SK-N-SH (cell line): ENCODE measurements at regions not wholly inside any gene's neighbourhood (a gene's known extent, or its start where the extent isn't known, plus 50 kb on each side); places are given as distances from the start of the nearest gene placed in this dataset.

ENCODE experiments used
- CTCF ChIA-PET: fragments of 300-600, 350-600 bp; formaldehyde crosslinking; extraction: SDS; loops from one replicate; lab custom pipeline; 2021; lab: Yijun Ruan, JAX
- POLR2A ChIA-PET: fragments of 350-600 bp; sonication (Branson Sonifier 250); formaldehyde crosslinking; extraction: SDS; loops from one replicate; lab custom pipeline; 2020; ENCODE audit warnings: antibody characterized with exemption, inconsistent platforms; lab: Yijun Ruan, JAX
- DNase-seq: peaks from one replicate; pipeline ENCODE4 v3.0.0; 2012
- H2AFZ ChIP-seq: fragments of 200-600 bp; sonication (generic); 2 replicates; pipeline ENCODE4 v1.8.1; 2016; ENCODE audit warnings: antibody characterized with exemption, mild to moderate bottlenecking, low read depth
- H3F3A ChIP-seq: fragments of 200-600 bp; sonication (generic); replicated peaks from 2 replicates; pipeline ENCODE3; 2016; ENCODE audit warnings: antibody characterized with exemption, mild to moderate bottlenecking; ENCODE audit not compliant: insufficient read depth
- H3K27ac ChIP-seq, 2 experiments: fragments of 200-500 bp in 1 of 2; fragments of 200-600 bp in 1 of 2; sonication (Bioruptor generic) in 1 of 2; sonication (generic), shearing (Covaris generic) in 1 of 2; 2 replicates each; pipeline versions ENCODE4 v1.5.1 to v1.6.1; 2014 to 2016; ENCODE audit warnings: low read depth in 2 of 2, inconsistent platforms in 1 of 2, low read length in 1 of 2, mild to moderate bottlenecking in 1 of 2, mixed read lengths in 1 of 2
- H3K27me3 ChIP-seq: fragments of 200-600 bp; sonication (generic), shearing (Covaris generic); 2 replicates; pipeline ENCODE4 v1.6.1; 2016; ENCODE audit warnings: mixed run types; ENCODE audit not compliant: insufficient read depth
- H3K36me3 ChIP-seq, 2 experiments: fragments of 200-500 bp in 1 of 2; fragments of 200-600 bp in 1 of 2; sonication (Bioruptor generic) in 1 of 2; sonication (generic) in 1 of 2; replicated peaks in 1 of 2; 2 replicates each; pipeline versions ENCODE3 to v1.5.1; 2014 to 2016; ENCODE audit warnings: low read length in 1 of 2, mild to moderate bottlenecking in 1 of 2; ENCODE audit not compliant: insufficient read depth in 2 of 2, control insufficient read depth in 1 of 2
- H3K4me1 ChIP-seq, 2 experiments: fragments of 200-500 bp in 1 of 2; fragments of 200-600 bp in 1 of 2; sonication (Bioruptor generic) in 1 of 2; sonication (generic), shearing (Covaris generic) in 1 of 2; 2 replicates each; pipeline versions ENCODE4 v1.5.1 to v1.6.1; 2014 to 2016; ENCODE audit warnings: low read depth in 1 of 2, low read length in 1 of 2, mixed run types in 1 of 2; ENCODE audit not compliant: insufficient read depth in 2 of 2, control insufficient read depth in 1 of 2
- H3K4me2 ChIP-seq: fragments of 200-600 bp; sonication (generic), shearing (Covaris generic); 2 replicates; pipeline ENCODE4 v1.6.1; 2017; ENCODE audit warnings: mixed run types
- H3K4me3 ChIP-seq, 2 experiments: fragments of 200-500 bp in 1 of 2; fragments of 200-600 bp in 1 of 2; sonication (Bioruptor generic) in 1 of 2; sonication (generic), shearing (Covaris generic) in 1 of 2; 2 replicates each; pipeline versions ENCODE4 v1.5.1 to v1.8.1; 2014 to 2016; ENCODE audit warnings: low read depth in 2 of 2, inconsistent platforms in 1 of 2, low read length in 1 of 2, mild to moderate bottlenecking in 1 of 2, mixed read lengths in 1 of 2, moderate library complexity in 1 of 2
- H3K79me2 ChIP-seq: fragments of 200-600 bp; sonication (generic); 2 replicates; pipeline ENCODE4 v1.8.1; 2017; ENCODE audit warnings: mild to moderate bottlenecking; ENCODE audit not compliant: insufficient read depth
- H3K9ac ChIP-seq: fragments of 200-600 bp; sonication (generic); 2 replicates; pipeline ENCODE4 v1.6.1; 2017; ENCODE audit warnings: mixed run types
- H3K9me2 ChIP-seq: fragments of 200-600 bp; sonication (generic); 2 replicates; pipeline ENCODE4 v1.6.1; 2017; ENCODE audit warnings: mixed run types
- H3K9me3 ChIP-seq: fragments of 200-600 bp; sonication (generic); 2 replicates; pipeline ENCODE4 v1.6.1; 2017; ENCODE audit warnings: mixed run types, mild to moderate bottlenecking, moderate library complexity
- H4K20me1 ChIP-seq: fragments of 200-600 bp; sonication (generic); 2 replicates; pipeline ENCODE4 v1.6.1; 2017; ENCODE audit warnings: mild to moderate bottlenecking, mixed run types; ENCODE audit not compliant: insufficient read depth
- CHD2 ChIP-seq: fragments of 150-350 bp; IDR thresholded peaks from 2 replicates; pipeline ENCODE4 v1.6.1; 2018; ENCODE audit warnings: low read length; ENCODE audit not compliant: partially characterized antibody
- ELF1 ChIP-seq: IDR thresholded peaks from 2 replicates; pipeline ENCODE4 v1.4.0; 2012
- EP300 ChIP-seq, 2 experiments: IDR thresholded peaks; 2 replicates each; pipeline versions ENCODE4 v1.4.0 to v1.6.1; 2012; ENCODE audit warnings: borderline replicate concordance in 1 of 2, low read depth in 1 of 2, low read length in 1 of 2
- FOSL2 ChIP-seq: IDR thresholded peaks from 2 replicates; pipeline ENCODE4 v1.4.0; 2012; ENCODE audit warnings: low read depth, mild to moderate bottlenecking, moderate library complexity, borderline replicate concordance
- FOXJ3 ChIP-seq: sonication (generic); formaldehyde crosslinking; IDR thresholded peaks from 2 replicates; pipeline ENCODE4 v1.5.1; 2020; ENCODE audit warnings: mild to moderate bottlenecking, missing genetic modification reagents
- FOXM1 ChIP-seq: IDR thresholded peaks from 2 replicates; pipeline ENCODE4 v1.4.0; 2012; ENCODE audit warnings: low read depth, mild to moderate bottlenecking
- GATA2 ChIP-seq: sonication (generic); formaldehyde crosslinking; IDR thresholded peaks from 2 replicates; pipeline ENCODE4 v1.5.0; 2020; ENCODE audit warnings: mild to moderate bottlenecking, missing genetic modification reagents
- MEF2A ChIP-seq: IDR thresholded peaks from 2 replicates; pipeline ENCODE4 v1.4.0; 2012; ENCODE audit warnings: low read depth, borderline replicate concordance
- MXI1 ChIP-seq: IDR thresholded peaks from 2 replicates; pipeline ENCODE4 v1.6.1; 2012; ENCODE audit warnings: mild to moderate bottlenecking, low read depth, low read length, improper control_type of control experiment
- NFIC ChIP-seq: IDR thresholded peaks from 2 replicates; pipeline ENCODE4 v1.4.0; 2012; ENCODE audit warnings: borderline replicate concordance
- NRF1 ChIP-seq: IDR thresholded peaks from 2 replicates; pipeline ENCODE4 v1.6.1; 2012; ENCODE audit warnings: low read depth, mild to moderate bottlenecking, low read length
- POLR2AphosphoS5 ChIP-seq: IDR thresholded peaks from 2 replicates; pipeline ENCODE4 v1.6.1; 2012; ENCODE audit warnings: low read depth, low read length
- TAF1 ChIP-seq: IDR thresholded peaks from 2 replicates; pipeline ENCODE4 v1.6.1; 2012; ENCODE audit warnings: low read depth, mild to moderate bottlenecking, low read length, moderate library complexity, borderline replicate concordance
- TCF12 ChIP-seq: IDR thresholded peaks from 2 replicates; pipeline ENCODE4 v1.4.0; 2012
- WGBS: methylation state at CpG from one replicate; pipeline ENCODE4 v1.1.6; 2017; ENCODE audit warnings: low lambda C conversion rate; 5-methylcytosine and 5-hydroxymethylcytosine counted together
- TF ChIP-seq, protein P1 (sequence below): IDR thresholded peaks from 2 replicates; pipeline ENCODE4 v1.4.0; 2012; ENCODE audit warnings: low read depth
- TF ChIP-seq, protein P2 (sequence below): fragments of 150-350 bp; IDR thresholded peaks from 2 replicates; pipeline ENCODE4 v1.6.1; 2016; ENCODE audit warnings: mild to moderate bottlenecking, low read depth, low read length
- TF ChIP-seq, protein P3 (sequence below): fragments of 150-350 bp; IDR thresholded peaks from 2 replicates; pipeline ENCODE4 v1.6.1; 2017; ENCODE audit warnings: antibody characterized with exemption, low read length, low read depth, borderline replicate concordance
- TF ChIP-seq, protein P4 (sequence below): IDR thresholded peaks from 2 replicates; pipeline ENCODE4 v1.4.0; 2012; ENCODE audit warnings: low read depth, borderline replicate concordance
- TF ChIP-seq, protein P5 (sequence below): IDR thresholded peaks from 2 replicates; pipeline ENCODE4 v1.6.1; 2012; ENCODE audit warnings: mild to moderate bottlenecking, low read depth, low read length, moderate library complexity
- TF ChIP-seq, protein P6 (sequence below): fragments of 200-600 bp; sonication (generic); IDR thresholded peaks from 2 replicates; pipeline ENCODE4 v1.6.1; 2017; ENCODE audit warnings: antibody characterized with exemption, mild to moderate bottlenecking, moderate library complexity

DNA sequence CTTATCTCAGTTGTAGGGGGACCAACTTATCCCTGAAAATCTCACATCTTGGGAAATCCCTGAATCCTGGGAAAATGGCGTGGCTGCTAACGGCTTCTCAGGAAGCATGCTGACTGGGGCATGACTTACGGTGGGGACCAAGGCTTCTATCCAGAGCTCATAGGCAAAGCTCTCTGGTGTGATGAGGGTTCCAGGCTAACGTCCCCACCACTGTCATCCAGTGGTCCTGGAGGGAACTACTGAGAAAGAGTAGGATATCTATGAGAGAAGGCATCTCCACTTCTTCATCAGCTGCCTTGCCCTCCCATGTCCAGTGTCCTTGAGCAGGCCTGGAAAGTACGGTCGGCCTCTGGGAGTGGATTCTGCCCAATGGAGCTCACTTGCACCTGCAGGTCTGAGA, 210.4 kb upstream of the B3GAT1 start:
- Histone ChIP-seq H3K27ac (no peak overlapping the region), H3K4me3 (no peak overlapping the region), H4K20me1 (no peaks in the 10 kb centered on the region), H3K4me1 (no peaks in the 10 kb centered on the region), H3K9me3 (no peaks in the 10 kb centered on the region), H3K4me2 (no peak overlapping the region), H3K79me2 (no peaks in the 10 kb centered on the region), H3K36me3 (no peaks in the 10 kb centered on the region), H3K9ac (no peak overlapping the region), H3K9me2 (no peaks in the 10 kb centered on the region), H3F3A (no peaks in the 10 kb centered on the region), H2AFZ (no peak overlapping the region), H3K27me3 (no peaks in the 10 kb centered on the region)
- TF ChIP-seq FOSL2 (no peak), CHD2 (no peak), POLR2AphosphoS5 (no peak), ELF1 (no peak), TCF12 (no peak), NFIC (no peak), EP300 (IDR thresholded peaks at IDR 0.05; ENCODE audit: borderline replicate concordance in 1 of 2, low read depth in 1 of 2, low read length in 1 of 2) (no peak), MXI1 (no peak), FOXJ3 (CRISPR knock-in tag) (no peak), FOXM1 (no peak), NRF1 (no peak), GATA2 (no peak), MEF2A (no peak), TAF1 (no peak)
- TF ChIP-seq, protein P1, sequence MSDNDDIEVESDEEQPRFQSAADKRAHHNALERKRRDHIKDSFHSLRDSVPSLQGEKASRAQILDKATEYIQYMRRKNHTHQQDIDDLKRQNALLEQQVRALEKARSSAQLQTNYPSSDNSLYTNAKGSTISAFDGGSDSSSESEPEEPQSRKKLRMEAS, result no peak
- TF ChIP-seq, protein P2, sequence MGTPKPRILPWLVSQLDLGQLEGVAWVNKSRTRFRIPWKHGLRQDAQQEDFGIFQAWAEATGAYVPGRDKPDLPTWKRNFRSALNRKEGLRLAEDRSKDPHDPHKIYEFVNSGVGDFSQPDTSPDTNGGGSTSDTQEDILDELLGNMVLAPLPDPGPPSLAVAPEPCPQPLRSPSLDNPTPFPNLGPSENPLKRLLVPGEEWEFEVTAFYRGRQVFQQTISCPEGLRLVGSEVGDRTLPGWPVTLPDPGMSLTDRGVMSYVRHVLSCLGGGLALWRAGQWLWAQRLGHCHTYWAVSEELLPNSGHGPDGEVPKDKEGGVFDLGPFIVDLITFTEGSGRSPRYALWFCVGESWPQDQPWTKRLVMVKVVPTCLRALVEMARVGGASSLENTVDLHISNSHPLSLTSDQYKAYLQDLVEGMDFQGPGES, result no peak
- TF ChIP-seq, protein P3, sequence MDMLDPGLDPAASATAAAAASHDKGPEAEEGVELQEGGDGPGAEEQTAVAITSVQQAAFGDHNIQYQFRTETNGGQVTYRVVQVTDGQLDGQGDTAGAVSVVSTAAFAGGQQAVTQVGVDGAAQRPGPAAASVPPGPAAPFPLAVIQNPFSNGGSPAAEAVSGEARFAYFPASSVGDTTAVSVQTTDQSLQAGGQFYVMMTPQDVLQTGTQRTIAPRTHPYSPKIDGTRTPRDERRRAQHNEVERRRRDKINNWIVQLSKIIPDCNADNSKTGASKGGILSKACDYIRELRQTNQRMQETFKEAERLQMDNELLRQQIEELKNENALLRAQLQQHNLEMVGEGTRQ, result no peak
- TF ChIP-seq, protein P4, sequence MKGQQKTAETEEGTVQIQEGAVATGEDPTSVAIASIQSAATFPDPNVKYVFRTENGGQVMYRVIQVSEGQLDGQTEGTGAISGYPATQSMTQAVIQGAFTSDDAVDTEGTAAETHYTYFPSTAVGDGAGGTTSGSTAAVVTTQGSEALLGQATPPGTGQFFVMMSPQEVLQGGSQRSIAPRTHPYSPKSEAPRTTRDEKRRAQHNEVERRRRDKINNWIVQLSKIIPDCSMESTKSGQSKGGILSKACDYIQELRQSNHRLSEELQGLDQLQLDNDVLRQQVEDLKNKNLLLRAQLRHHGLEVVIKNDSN, result no peak
- TF ChIP-seq, protein P5, sequence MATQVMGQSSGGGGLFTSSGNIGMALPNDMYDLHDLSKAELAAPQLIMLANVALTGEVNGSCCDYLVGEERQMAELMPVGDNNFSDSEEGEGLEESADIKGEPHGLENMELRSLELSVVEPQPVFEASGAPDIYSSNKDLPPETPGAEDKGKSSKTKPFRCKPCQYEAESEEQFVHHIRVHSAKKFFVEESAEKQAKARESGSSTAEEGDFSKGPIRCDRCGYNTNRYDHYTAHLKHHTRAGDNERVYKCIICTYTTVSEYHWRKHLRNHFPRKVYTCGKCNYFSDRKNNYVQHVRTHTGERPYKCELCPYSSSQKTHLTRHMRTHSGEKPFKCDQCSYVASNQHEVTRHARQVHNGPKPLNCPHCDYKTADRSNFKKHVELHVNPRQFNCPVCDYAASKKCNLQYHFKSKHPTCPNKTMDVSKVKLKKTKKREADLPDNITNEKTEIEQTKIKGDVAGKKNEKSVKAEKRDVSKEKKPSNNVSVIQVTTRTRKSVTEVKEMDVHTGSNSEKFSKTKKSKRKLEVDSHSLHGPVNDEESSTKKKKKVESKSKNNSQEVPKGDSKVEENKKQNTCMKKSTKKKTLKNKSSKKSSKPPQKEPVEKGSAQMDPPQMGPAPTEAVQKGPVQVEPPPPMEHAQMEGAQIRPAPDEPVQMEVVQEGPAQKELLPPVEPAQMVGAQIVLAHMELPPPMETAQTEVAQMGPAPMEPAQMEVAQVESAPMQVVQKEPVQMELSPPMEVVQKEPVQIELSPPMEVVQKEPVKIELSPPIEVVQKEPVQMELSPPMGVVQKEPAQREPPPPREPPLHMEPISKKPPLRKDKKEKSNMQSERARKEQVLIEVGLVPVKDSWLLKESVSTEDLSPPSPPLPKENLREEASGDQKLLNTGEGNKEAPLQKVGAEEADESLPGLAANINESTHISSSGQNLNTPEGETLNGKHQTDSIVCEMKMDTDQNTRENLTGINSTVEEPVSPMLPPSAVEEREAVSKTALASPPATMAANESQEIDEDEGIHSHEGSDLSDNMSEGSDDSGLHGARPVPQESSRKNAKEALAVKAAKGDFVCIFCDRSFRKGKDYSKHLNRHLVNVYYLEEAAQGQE, result no peak
- TF ChIP-seq, protein P6, sequence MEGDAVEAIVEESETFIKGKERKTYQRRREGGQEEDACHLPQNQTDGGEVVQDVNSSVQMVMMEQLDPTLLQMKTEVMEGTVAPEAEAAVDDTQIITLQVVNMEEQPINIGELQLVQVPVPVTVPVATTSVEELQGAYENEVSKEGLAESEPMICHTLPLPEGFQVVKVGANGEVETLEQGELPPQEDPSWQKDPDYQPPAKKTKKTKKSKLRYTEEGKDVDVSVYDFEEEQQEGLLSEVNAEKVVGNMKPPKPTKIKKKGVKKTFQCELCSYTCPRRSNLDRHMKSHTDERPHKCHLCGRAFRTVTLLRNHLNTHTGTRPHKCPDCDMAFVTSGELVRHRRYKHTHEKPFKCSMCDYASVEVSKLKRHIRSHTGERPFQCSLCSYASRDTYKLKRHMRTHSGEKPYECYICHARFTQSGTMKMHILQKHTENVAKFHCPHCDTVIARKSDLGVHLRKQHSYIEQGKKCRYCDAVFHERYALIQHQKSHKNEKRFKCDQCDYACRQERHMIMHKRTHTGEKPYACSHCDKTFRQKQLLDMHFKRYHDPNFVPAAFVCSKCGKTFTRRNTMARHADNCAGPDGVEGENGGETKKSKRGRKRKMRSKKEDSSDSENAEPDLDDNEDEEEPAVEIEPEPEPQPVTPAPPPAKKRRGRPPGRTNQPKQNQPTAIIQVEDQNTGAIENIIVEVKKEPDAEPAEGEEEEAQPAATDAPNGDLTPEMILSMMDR, result no peak
- POLR2A ChIA-PET, result no interaction called here
- no peak for DNase-seq
- CTCF ChIA-PET, result no interaction called here
- WGBS, result 31% methylated on average over 6 of the region's 6 CpGs
